HFFc6 (cell line): ENCODE measurements at regions not wholly inside any gene's neighbourhood (a gene's known extent, or its start where the extent isn't known, plus 50 kb on each side); places are given as distances from the start of the nearest gene placed in this dataset.
A peak's percentile ranks its signal among the peaks of the same experiment; 100 is the strongest.

Experiments used
- DNase-seq: peaks from one replicate; pipeline ENCODE4 v3.0.0-alpha.2; 2018
- H3K27ac Mint-ChIP-seq: 2 replicates; pipeline ENCODE4 v1.8.0; 2020; ENCODE audit warnings: mild to moderate bottlenecking, mixed read lengths
- H3K27me3 Mint-ChIP-seq: 2 replicates; pipeline ENCODE4 v1.8.0; 2021; ENCODE audit warnings: mild to moderate bottlenecking, moderate library complexity, mixed read lengths; ENCODE audit not compliant: insufficient read depth
- H3K36me3 Mint-ChIP-seq: 2 replicates; pipeline ENCODE4 v1.8.0; 2021; ENCODE audit warnings: low read depth, mixed read lengths
- H3K4me1 Mint-ChIP-seq: 2 replicates; pipeline ENCODE4 v1.8.0; 2020; ENCODE audit warnings: low read depth, mixed read lengths
- H3K4me3 Mint-ChIP-seq: 2 replicates; pipeline ENCODE4 v1.8.0; 2020; ENCODE audit warnings: mild to moderate bottlenecking, moderate library complexity, mixed read lengths
- H3K9me3 Mint-ChIP-seq: 2 replicates; pipeline ENCODE4 v1.8.0; 2020; ENCODE audit warnings: mild to moderate bottlenecking, mixed read lengths
- TF ChIP-seq, protein P1 (sequence below): fragments of 200-600 bp; sonication (generic); IDR thresholded peaks from 2 replicates; pipeline ENCODE4 v1.5.0; 2021; ENCODE audit warnings: antibody characterized with exemption, mild to moderate bottlenecking

DNA sequence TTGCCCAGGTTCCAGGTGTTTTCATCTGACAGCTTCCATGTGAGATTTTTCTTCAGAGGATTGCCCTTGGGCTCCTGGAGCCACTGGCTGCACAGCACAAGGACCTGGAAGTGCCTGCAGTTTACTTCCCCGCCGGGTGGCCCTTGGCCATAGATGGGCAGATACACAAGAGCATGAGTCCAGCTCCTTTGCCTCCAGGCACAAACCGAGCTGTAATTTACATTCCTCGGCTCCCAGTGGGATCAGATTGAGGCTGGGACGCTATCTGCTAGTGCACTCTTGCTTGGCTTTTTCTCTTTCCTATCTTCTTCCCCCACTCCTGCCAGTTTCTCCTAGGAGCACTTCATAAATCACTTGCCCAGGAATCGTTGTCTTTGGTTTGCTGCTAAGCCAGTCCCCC lies 85.4 kb upstream of the RALY start:
- DNase-seq, result peak; percentile 75
- Mint-ChIP-seq H3K4me1 (peaks cover 48% of the 10 kb centered on the region), H3K36me3 (peaks cover 6% of the 10 kb centered on the region), H3K27me3 (peaks cover 2% of the 10 kb centered on the region), H3K27ac (peak overlapping the region; percentile 84), H3K4me3 (peak overlapping the region; percentile 30), H3K9me3 (no peaks in the 10 kb centered on the region)
- TF ChIP-seq, protein P1, sequence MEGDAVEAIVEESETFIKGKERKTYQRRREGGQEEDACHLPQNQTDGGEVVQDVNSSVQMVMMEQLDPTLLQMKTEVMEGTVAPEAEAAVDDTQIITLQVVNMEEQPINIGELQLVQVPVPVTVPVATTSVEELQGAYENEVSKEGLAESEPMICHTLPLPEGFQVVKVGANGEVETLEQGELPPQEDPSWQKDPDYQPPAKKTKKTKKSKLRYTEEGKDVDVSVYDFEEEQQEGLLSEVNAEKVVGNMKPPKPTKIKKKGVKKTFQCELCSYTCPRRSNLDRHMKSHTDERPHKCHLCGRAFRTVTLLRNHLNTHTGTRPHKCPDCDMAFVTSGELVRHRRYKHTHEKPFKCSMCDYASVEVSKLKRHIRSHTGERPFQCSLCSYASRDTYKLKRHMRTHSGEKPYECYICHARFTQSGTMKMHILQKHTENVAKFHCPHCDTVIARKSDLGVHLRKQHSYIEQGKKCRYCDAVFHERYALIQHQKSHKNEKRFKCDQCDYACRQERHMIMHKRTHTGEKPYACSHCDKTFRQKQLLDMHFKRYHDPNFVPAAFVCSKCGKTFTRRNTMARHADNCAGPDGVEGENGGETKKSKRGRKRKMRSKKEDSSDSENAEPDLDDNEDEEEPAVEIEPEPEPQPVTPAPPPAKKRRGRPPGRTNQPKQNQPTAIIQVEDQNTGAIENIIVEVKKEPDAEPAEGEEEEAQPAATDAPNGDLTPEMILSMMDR, result no peak

- Mint-ChIP-seq H3K27me3 (peaks cover 2% of the 10 kb centered on the region; the same call in 1 of the 2 replicates), H3K4me3 (peak overlapping the region; percentile 16), H3K27ac (peak overlapping the region; percentile 94), H3K36me3 (peaks cover 6% of the 10 kb centered on the region), H3K4me1 (peaks cover 50% of the 10 kb centered on the region), H3K9me3 (no peaks in the 10 kb centered on the region)
- TF ChIP-seq, protein P1, result no peak
- no peak for DNase-seq
Measured at GRCh38 chr20:33908868-33909267, 84.8 kb upstream of the RALY start.

- Mint-ChIP-seq H3K27ac (peak overlapping the region; percentile 94), H3K36me3 (peaks cover 6% of the 10 kb centered on the region), H3K27me3 (peaks cover 2% of the 10 kb centered on the region; the same call in 1 of the 2 replicates), H3K9me3 (no peaks in the 10 kb centered on the region), H3K4me3 (peak overlapping the region; percentile 68), H3K4me1 (peaks cover 54% of the 10 kb centered on the region)
- TF ChIP-seq, protein P1, result no peak
- peak; percentile 91 for DNase-seq
Measured at GRCh38 chr20:33909331-33909921, 84.3 kb upstream of the RALY start.

GRCh38 chr20:33910056-33910455 lies 83.7 kb upstream of the RALY start:
- no peaks in the 10 kb centered on the region for H3K9me3 Mint-ChIP-seq
- TF ChIP-seq, protein P1, result no peak
- peaks cover 6% of the 10 kb centered on the region for H3K36me3 Mint-ChIP-seq
- H3K4me3 Mint-ChIP-seq, result peak overlapping the region; percentile 28; the same call in 1 of the 2 replicates
- H3K4me1 Mint-ChIP-seq, result peaks cover 60% of the 10 kb centered on the region
- DNase-seq, result no peak
- peak overlapping the region; percentile 94 for H3K27ac Mint-ChIP-seq
- H3K27me3 Mint-ChIP-seq, result peaks cover 2% of the 10 kb centered on the region; the same call in 1 of the 2 replicates

DNA sequence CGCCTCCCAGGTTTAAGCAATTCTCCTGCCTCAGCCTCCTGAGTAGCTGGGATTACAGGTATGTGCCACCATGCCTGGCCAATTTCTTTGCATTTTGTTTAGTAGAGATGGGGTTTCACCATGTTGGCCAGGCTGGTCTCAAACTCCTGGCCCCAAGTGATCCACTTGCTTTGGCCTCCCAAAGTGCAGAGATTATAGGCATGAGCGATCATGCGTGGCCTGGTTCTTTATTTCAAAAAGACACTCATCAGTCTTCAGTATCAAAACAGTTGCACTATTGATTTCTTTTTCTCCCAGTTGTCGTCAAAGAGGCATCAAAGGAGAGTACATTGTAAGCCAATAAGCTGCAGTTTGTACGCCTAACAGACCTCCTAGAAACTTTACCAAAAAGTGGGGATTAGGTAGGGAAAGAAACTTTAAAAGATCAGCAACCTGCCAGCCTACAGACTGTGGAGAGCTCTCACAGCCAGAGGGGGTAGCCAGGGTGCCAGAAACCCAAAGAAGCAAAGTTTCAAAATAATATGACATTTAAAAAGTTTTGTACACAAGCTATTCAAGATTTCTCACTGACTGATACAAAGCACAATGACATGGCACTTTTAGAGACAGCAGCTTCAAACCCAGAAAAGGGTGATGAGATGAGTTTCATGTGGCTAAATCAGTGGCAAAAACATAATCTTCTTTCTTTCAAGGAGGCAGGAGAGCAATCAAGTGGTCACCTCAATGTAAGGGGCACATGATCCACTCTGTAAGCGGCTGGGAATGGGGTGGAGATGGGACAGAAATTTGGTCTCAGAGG lies 83.0 kb upstream of the RALY start:
- Mint-ChIP-seq H3K4me3 (no peak overlapping the region), H3K9me3 (no peaks in the 10 kb centered on the region), H3K27ac (peak overlapping the region; percentile 94; the same call in 1 of the 2 replicates), H3K27me3 (peaks cover 2% of the 10 kb centered on the region; the same call in 1 of the 2 replicates), H3K4me1 (peaks cover 67% of the 10 kb centered on the region), H3K36me3 (peaks cover 6% of the 10 kb centered on the region)
- TF ChIP-seq, protein P1, result no peak
- no peak for DNase-seq
